ENCODE measurements at regions not wholly inside any gene's neighbourhood (a gene's known extent, or its start where the extent isn't known, plus 50 kb on each side); places are given as distances from the start of the nearest gene placed in this dataset.

- DNase-seq (ENCODE audit: low spot score), result no peak
These were observed 294.8 kb downstream of the UTP18 start for GRCh38 chr17:51555153-51555552.

DNA sequence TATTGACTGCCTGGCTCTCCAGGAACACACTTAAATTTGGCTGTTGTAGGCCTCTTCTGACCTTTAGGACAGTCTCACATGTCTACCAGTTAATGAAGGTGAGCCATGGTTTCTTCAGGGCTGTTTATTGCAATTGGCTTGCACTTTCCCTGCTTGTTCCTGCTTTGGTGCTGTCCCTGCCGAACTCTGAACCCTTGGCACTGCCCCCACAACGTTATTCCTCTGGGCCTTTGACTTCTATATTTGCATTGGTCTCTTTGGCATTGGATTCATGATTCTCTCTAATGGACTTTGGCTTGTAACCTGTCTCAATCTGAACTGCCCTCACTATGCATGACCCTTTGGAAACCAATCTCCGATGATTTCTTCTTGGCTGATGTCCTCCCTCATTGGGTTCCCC is 299.4 kb downstream of the UTP18 start:
- no peak for DNase-seq (ENCODE audit: low spot score)

- DNase-seq (ENCODE audit: low spot score), result no peak
These were observed 300.1 kb downstream of the UTP18 start for GRCh38 chr17:51560398-51560797.

- no peak for DNase-seq (ENCODE audit: low spot score)
These were observed 303.6 kb downstream of the UTP18 start for GRCh38 chr17:51563961-51564360.

- no peak for DNase-seq (ENCODE audit: low spot score)
These were observed 311.8 kb downstream of the UTP18 start for GRCh38 chr17:51572115-51572514.

Measured in germinal center (tissue), 1 donor.